GM19099 (cell line): ENCODE measurements at regions not wholly inside any gene's neighbourhood (a gene's known extent, or its start where the extent isn't known, plus 50 kb on each side); places are given as distances from the start of the nearest gene placed in this dataset.

Source experiments
- POLR2A ChIP-seq: IDR thresholded peaks from 3 replicates; pipeline ENCODE4 v1.6.1; 2011; ENCODE audit warnings: low read depth; ENCODE audit not compliant: insufficient read length; ENCODE audit errors: extremely low read depth

- TF ChIP-seq POLR2A: no peak
Measured at GRCh38 chr2:128773641-128774319, 455.1 kb upstream of the HS6ST1 start.

GRCh38 chr2:128774320-128775216 lies 455.9 kb upstream of the HS6ST1 start:
- no peak for TF ChIP-seq POLR2A

DNA sequence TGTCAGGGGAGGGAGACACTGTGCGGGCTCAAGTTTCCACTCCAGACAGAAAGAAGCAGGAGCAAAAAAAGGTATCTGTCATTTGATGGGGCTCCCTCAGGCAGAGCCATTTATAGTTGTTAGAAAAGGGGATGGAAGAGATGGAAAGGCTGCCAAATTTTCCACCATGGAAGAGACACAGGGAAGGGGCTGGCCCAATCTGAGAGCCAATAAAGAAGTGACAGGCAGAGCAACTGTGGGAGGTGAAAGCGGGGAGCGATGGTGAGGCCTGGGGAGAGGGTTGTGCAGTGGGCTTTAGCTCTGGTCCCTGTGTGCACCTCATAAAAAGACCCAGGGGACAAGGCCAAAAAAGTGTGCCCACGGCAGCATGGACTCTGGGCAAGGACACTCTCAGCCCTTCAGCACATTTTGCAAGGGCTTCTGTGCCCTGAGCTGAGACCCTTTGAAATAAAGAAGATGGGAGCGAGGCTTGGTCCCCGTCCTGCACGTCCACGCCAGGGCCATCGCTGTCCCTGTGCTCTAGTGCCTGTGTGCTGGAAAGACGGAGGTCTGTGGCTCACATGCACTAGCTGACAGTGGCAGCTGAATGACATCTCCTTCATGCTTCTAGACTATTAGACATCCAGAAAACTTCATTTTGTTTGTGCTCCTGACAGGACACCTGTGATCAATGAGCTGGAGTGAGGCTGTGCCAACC lies 456.7 kb upstream of the HS6ST1 start:
- no peak for TF ChIP-seq POLR2A

DNA sequence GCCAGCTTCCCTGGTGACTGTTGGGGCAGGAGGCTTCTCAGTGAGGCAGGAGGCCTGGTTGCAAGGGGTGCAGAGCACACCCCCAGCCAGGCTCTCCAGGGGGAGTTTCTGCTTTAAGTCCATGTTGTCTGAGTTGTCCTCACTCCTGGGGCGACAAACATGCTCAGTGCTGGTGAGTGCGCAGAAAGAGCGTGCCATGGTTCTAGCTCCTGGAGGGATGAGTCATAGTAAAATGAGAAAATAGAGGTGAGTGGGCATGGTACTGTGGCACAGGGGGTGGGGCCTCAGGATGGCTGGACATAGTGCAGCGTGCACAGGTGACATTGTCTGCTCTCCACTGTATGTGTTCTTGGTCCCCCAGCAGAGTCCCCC lies 457.2 kb upstream of the HS6ST1 start:
- no peak for TF ChIP-seq POLR2A

DNA sequence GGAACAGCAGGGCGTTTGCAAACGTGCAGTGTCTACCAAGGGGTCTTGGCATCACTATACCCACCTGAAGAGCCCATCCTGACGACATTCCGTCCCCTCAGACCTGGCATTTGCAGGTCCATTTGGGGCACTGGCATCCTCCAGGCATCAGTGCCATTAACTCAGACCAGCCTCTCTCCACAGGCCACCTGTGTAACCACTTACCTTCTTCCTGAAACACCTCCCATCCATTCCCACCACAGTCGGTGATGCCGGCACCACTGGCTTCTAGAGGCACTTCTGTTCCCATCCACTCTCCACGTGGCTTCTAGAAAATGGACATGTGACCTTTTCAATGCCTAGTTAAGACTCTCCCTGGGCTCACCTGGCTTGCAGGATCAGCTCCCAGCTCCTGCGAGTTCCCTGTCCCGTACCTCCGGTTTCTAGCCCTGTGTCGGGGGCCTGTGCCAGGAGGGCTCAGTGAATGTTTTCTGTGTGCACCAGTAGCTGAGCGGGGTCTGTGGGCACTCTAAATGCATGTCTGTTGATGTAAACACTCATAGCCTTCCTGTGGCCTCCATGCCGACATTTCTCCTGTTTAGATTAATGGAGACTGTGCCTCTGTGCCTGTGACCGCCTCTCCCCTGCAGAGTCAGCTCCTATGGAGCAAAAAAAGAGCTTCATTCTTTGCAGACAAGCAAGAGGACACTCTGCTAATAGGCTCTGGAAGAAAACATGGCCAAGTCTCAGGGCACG lies 458.0 kb upstream of the HS6ST1 start:
- TF ChIP-seq POLR2A: no peak

DNA sequence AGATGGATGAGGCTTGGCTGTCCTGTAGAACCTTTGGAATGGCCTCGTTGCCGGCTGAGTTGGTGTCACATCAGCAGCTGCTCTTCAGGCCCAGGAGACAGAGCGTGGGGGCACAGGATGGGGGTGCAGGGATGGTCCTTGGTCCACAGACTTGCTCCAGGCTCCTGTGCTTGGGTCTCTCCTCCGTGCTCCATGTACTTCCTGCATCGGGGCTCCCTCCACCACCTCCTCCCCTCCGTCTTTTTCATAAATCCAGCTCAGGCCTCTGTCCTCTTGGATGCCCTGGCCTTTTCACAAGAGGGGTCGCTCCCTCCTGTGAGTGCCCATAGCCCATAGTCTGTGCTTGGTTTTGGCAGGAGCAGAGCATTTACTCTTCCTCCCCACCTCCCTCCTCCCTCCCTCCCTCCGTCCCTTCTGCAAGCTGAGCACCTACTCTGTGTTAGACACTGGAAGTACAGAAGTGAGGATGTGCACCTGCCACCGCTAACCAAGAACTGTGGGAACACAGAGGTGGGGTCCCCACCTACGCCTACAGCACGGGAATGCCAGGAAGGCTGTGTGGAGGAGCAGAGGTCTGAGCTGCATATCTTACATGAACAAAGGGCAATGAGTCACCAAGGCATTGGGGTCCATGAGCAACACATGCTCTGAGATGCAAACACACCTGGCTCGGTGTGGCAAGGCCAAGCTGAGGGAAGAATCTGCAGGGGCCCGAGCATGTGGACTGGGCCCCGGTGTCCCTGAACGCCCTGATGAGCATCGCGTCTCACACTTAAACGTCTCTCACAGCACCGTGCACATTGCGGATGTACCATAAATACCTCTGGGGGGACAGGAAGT lies 458.7 kb upstream of the HS6ST1 start:
- no peak for TF ChIP-seq POLR2A

GRCh38 chr2:128778843-128779242 lies 460.2 kb upstream of the HS6ST1 start:
- TF ChIP-seq POLR2A: no peak

DNA sequence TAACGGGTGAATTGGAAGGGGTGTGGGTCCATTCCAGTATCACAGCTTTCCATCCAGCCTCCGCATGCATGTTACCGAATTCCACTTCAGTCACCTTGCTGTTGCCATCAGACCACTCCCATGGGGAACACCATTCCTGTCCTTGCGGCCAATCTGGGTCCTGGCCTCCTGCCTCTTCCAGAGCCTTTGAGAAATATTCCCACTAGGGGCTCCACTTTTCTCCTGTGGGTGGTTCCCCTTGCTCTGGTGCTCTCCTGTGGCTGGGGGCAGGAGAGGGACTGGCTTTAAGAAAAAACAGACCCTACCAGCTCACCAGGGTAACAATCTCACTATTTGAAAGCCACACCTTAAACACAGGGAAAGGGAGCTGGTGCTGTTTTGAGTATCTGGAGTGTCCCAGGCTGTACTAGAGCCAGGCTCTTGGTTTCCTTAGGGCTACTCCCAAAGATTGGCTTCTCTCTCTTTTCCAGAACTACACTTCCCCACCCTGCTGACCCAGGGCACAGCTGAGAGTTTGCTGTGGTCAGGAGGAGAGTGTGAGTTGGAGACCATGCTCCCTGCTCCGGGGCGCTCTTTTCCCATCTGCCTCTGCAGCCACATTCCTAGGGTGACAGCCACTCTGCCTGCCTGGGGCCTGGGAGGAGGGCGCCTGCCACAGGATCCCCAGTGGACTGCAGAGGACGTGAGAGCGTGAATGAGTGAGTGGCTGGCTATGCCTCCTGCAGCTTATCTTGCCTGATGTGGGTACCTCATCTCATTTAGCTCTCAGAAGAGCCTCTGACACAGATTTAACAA lies 460.8 kb upstream of the HS6ST1 start:
- TF ChIP-seq POLR2A: no peak

GRCh38 chr2:128780434-128781080 lies 461.9 kb upstream of the HS6ST1 start:
- no peak for TF ChIP-seq POLR2A

- no peak for TF ChIP-seq POLR2A
Measured at GRCh38 chr2:128781166-128781565, 462.5 kb upstream of the HS6ST1 start.

- no peak for TF ChIP-seq POLR2A
Measured at GRCh38 chr2:128781585-128782385, 463.1 kb upstream of the HS6ST1 start.
